ENCODE measurements at regions not wholly inside any gene's neighbourhood (a gene's known extent, or its start where the extent isn't known, plus 50 kb on each side); places are given as distances from the start of the nearest gene placed in this dataset.

DNA sequence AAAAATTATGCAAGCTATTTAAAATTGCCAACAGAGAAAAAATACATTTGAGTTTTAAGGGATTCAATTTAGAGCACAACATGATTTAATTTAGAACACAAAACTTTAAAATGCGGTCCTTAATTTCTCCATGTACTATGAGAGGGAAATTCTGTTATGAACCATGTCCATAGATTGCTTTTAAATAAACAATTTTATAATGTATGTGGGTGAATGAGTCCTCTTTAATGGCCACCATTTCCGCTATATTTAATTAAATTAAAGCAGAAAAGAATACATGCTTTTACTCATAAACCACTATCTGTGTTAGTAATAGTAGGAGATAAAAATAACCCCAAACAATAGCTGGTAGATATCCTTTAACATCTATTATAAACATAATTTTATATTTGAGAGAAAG, 914.6 kb downstream of the LTN1 start:
- Histone ChIP-seq H3K27me3 (ENCODE audit: insufficient read depth, low read length, poor library complexity, severe bottlenecking) (no peaks in the 10 kb centered on the region), H3K4me2 (ENCODE audit: low read depth, low read length, poor library complexity, severe bottlenecking) (no peak overlapping the region), H3K79me2 (ENCODE audit: insufficient read depth, low read length) (no peaks in the 10 kb centered on the region), H3K4me3 (ENCODE audit: low read length, poor library complexity, severe bottlenecking) (no peak overlapping the region), H3K36me3 (ENCODE audit: insufficient read depth, low read length) (no peaks in the 10 kb centered on the region), H3K9me3 (ENCODE audit: insufficient read depth, low read depth, low read length) (no peaks in the 10 kb centered on the region), H4K20me1 (ENCODE audit: insufficient read depth, low read length, poor library complexity, severe bottlenecking) (no peaks in the 10 kb centered on the region), H3K4me1 (ENCODE audit: insufficient read depth, low read length, poor library complexity, severe bottlenecking) (no peaks in the 10 kb centered on the region), H3K9me2 (replicated peaks; ENCODE audit: low read depth, low read length) (no peaks in the 10 kb centered on the region), H2AFZ (ENCODE audit: low read length) (no peak overlapping the region), H3F3A (ENCODE audit: low read depth) (no peaks in the 10 kb centered on the region), H3K9ac (ENCODE audit: low read depth, low read length, poor library complexity, severe bottlenecking) (no peak overlapping the region)
- no peak for TF ChIP-seq EZH2phosphoT487 (IDR thresholded peaks at IDR 0.05; ENCODE audit: borderline replicate concordance)
- no peak for TF ChIP-seq CTCF (conservative IDR thresholded peaks at IDR 0.05; ENCODE audit: low read length)

GRCh38 chr21:28074676-28075075, 918.0 kb downstream of the LTN1 start:
- H3K4me2 ChIP-seq (ENCODE audit: low read depth, low read length, poor library complexity, severe bottlenecking) = no peak overlapping the region
- H3K9ac ChIP-seq (ENCODE audit: low read depth, low read length, poor library complexity, severe bottlenecking) = no peak overlapping the region
- H3K9me2 ChIP-seq (replicated peaks; ENCODE audit: low read depth, low read length) = no peaks in the 10 kb centered on the region
- H3K4me1 ChIP-seq (ENCODE audit: insufficient read depth, low read length, poor library complexity, severe bottlenecking) = no peaks in the 10 kb centered on the region
- H3F3A ChIP-seq (ENCODE audit: low read depth) = no peaks in the 10 kb centered on the region
- no peak overlapping the region for H2AFZ ChIP-seq (ENCODE audit: low read length)
- H3K4me3 ChIP-seq (ENCODE audit: low read length, poor library complexity, severe bottlenecking) = no peak overlapping the region
- no peaks in the 10 kb centered on the region for H3K9me3 ChIP-seq (ENCODE audit: insufficient read depth, low read depth, low read length)
- no peaks in the 10 kb centered on the region for H3K36me3 ChIP-seq (ENCODE audit: insufficient read depth, low read length)
- TF ChIP-seq CTCF (conservative IDR thresholded peaks at IDR 0.05; ENCODE audit: low read length) (no peak), EZH2phosphoT487 (IDR thresholded peaks at IDR 0.05; ENCODE audit: borderline replicate concordance) (no peak)
- no peaks in the 10 kb centered on the region for H3K79me2 ChIP-seq (ENCODE audit: insufficient read depth, low read length)
- H4K20me1 ChIP-seq (ENCODE audit: insufficient read depth, low read length, poor library complexity, severe bottlenecking) = no peaks in the 10 kb centered on the region
- H3K27me3 ChIP-seq (ENCODE audit: insufficient read depth, low read length, poor library complexity, severe bottlenecking) = no peaks in the 10 kb centered on the region

DNA sequence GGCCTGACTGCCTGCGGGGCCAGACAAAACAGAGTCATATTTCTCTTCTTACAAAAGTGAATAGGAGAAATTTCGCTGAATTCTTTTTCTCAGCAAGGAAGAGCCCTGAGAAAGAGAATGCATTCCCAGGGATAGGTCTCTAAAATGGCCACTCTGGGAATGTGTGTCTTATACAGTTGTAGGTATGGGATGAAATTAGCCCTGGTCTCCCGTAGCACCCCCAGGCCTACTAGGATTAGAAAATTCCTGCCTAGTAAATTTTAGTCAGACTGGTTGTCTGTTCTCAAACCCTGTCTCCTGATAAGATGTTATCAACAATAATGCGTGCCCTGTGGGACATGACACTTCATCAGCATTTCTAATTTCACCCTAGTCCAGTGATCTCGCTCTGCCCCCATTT, 920.1 kb downstream of the LTN1 start:
- Histone ChIP-seq H3K4me2 (ENCODE audit: low read depth, low read length, poor library complexity, severe bottlenecking) (no peak overlapping the region), H3K79me2 (ENCODE audit: insufficient read depth, low read length) (no peaks in the 10 kb centered on the region), H3K9me2 (replicated peaks; ENCODE audit: low read depth, low read length) (no peaks in the 10 kb centered on the region), H3K4me3 (ENCODE audit: low read length, poor library complexity, severe bottlenecking) (no peak overlapping the region), H3K36me3 (ENCODE audit: insufficient read depth, low read length) (no peaks in the 10 kb centered on the region), H3K9me3 (ENCODE audit: insufficient read depth, low read depth, low read length) (no peaks in the 10 kb centered on the region), H3K9ac (ENCODE audit: low read depth, low read length, poor library complexity, severe bottlenecking) (no peak overlapping the region), H3K27me3 (ENCODE audit: insufficient read depth, low read length, poor library complexity, severe bottlenecking) (no peaks in the 10 kb centered on the region), H2AFZ (ENCODE audit: low read length) (no peak overlapping the region), H3K4me1 (ENCODE audit: insufficient read depth, low read length, poor library complexity, severe bottlenecking) (no peaks in the 10 kb centered on the region), H3F3A (ENCODE audit: low read depth) (no peaks in the 10 kb centered on the region), H4K20me1 (ENCODE audit: insufficient read depth, low read length, poor library complexity, severe bottlenecking) (no peaks in the 10 kb centered on the region)
- TF ChIP-seq EZH2phosphoT487 (IDR thresholded peaks at IDR 0.05; ENCODE audit: borderline replicate concordance) = no peak
- no peak for TF ChIP-seq CTCF (conservative IDR thresholded peaks at IDR 0.05; ENCODE audit: low read length)

All from Loucy (cell line).